NCI-H1105 treated with DMSO at 0.1 percent for 48 hours (cell line): ENCODE measurements at regions not wholly inside any gene's neighbourhood (a gene's known extent, or its start where the extent isn't known, plus 50 kb on each side); places are given as distances from the start of the nearest gene placed in this dataset.

ENCODE experiments used
- DNase-seq: peaks from one replicate; lab custom pipeline; 2025; lab: John Stamatoyannopoulos, UW

DNA sequence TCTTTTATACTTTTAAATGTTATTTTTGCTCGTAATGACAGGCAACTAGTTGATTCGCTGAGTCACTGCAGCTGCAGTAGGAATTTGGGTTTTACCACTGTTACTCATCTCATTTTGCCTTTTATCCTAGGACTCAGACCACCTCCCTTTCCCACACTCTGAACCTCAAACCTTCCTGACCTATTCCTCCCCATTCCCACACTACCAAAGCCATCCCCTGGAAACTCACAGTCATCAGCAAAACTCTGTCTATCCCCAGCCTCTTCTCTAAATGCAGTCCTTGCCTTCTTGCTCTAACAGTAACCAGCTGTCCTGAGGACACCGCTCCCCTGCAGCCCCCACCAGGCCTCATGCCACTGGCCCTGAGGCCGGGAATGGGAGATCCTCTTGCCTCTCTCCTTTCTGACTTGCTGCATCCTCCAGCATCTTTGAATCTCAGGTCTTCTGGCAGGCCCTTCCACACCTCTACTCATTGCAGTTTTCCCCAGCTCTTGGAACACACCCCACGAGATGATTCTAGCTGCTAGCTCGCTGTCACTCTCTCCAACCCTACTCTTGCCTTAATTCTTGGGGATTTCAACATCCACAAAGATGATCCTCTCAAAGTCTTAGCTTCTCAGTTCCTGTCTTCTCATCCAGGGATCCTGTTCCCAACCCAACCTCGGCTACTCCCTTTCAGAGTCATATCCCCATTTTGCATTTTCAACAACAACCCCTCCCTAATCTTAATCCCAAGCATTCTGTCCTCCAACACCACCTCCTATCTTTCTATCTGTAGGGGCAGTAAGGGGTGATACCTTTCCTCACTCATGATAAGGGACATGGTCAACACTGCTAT, 55.9 kb upstream of the C3orf80 start:
- DNase-seq, result no peak

DNA sequence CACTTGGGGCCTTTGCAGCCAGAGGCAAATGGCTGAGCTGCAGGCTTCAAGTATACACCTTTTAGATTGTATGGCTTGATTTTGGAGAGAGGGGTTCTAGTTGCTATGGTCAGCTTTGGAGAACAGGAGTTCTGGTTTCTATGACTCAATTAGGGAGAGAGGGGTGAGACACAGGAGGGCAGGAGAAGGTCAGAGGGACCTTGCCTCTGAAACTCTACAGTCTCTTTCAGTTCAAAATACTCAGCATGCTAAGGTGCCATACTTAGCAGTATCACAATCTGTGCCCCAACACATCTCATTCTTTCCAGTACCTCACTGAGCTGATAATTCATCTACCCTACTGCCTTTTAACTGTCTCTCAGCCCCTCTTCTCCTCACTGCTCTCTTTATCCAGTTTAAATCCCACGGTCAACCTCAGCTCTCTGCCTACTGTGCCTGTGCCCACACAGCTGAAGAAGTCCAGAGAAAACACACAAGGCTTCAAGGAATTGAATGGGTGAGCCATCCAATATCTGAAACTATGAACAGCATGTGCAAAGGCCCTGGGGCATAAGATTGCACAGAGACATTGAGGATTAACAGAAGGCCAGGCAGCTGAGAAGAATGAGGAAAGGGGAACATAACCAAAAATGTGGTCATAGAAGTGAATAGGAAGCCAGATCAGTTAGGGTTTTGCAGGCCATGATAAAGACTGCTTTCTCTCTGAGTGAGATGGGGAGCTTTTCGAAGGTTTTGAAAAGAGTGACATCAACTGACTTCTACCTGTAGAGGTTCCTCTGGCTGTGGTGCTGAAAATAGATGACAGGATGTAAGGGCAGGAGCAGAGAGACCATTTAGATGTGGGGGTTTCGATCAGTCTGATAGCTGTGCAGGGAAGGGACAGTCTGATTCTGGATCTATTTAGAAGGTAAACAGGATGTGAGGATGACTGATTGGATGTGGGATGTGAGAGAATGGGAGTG, 54.5 kb upstream of the C3orf80 start:
- DNase-seq, result no peak

DNA sequence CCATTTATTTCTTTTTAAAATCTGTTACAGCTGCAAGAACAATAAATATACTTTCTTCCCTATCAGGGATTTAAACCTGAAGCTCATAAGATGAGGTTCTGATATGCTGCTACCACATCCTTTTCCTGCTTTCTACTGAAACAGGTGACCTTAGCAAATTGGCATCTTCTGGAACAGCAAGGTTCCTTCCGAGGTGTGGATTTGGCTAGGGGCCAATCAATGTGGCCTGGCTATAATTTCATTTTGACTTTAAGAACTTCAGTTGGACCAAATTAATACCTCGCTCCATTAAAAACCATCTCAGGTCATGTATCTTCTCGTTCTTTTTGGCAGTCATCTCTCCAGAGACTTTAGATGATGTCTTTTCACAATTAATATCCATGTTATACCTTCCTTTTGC, 53.4 kb upstream of the C3orf80 start:
- no peak for DNase-seq

DNA sequence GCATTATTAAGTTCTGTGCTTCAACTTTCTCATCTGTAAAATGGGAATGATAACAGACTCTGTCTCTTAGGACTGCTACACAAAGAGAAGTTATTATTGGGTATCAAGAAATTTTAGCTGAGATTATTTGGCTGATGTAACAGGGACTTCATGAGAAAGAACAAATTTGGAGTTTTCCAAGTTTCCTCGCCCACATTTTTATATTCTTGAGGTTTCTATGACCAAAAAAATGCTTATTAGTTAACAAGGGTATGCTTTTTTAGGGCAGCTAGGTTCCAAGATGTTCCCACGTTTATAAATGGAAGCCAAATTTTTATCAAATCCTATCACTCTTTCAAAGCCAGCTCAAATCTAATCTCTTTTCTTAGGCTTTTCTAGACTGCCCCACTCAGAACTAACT, 50.6 kb upstream of the C3orf80 start:
- no peak for DNase-seq
